Non-pigmented ciliary epithelial cell (primary cell): ENCODE measurements at regions not wholly inside any gene's neighbourhood (a gene's known extent, or its start where the extent isn't known, plus 50 kb on each side); places are given as distances from the start of the nearest gene placed in this dataset.
"Not testable (repeated sequence)": the region's sequence is repeated elsewhere in the genome, so short reads cannot be mapped to it uniquely, and the experiment has no call there.

Experiments
- DNase-seq: peaks from one replicate; pipeline ENCODE4 v3.0.0-alpha.2; 2010; ENCODE audit warnings: low read depth

- DNase-seq = not testable (repeated sequence)
These were observed 155.3 kb upstream of the DIAPH2 start for GRCh38 chrX:96529386-96529785.

DNA sequence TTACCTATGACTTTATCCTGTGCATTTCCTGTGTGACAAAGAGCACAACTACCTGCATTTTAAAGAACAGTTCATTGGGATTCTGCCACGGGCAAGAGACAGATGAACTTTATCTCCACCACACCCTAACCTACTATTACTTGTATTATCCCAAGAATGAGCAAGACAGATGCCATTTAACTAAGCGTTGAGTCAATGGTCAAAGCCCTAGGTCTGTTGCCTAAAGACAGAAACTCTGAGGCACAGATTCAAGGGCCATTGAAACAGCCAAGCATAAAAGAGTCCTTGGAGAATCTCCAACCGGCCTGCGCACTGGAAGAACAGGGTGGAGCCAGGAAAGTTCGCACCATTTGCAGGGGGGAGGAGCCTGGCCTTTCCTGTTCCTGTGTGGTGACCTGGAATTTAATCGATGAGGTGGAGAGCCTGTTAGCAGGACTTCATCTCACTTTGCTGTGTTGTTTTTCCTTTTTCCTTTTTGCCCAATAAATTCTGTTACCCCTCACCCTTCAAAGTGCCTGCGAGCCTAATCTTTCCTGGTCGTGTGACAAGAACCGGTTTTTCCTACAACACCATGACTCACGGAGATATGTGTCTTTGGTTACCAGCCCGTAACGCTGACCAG is 146.4 kb upstream of the DIAPH2 start:
- no peak for DNase-seq

DNA sequence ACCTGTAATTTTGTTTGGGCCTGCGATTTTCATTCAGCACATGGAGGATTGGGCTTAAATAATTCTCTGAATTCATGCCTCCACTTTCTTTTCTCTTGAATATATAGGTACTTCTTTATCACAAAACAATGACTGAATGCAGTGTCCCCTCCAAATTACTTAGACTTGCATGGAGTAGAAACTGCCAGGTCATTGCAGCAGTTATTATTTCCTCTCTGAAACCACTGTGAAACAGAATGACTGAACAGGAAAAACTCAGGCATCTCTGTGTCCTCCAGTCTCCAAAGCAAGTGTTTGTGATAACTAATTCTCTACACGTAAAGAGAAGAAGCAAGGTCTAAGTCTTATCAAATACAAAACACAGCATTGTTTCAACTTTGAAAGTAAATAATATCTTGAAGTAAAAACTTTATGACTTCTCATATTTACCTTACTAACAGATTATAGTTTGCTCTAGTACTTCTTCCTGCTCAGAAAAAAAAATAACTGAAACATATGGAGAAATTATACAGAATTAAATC is 144.5 kb upstream of the DIAPH2 start:
- DNase-seq = no peak

- DNase-seq = not testable (repeated sequence)
These were observed 138.4 kb upstream of the DIAPH2 start for GRCh38 chrX:96546281-96546680.

DNA sequence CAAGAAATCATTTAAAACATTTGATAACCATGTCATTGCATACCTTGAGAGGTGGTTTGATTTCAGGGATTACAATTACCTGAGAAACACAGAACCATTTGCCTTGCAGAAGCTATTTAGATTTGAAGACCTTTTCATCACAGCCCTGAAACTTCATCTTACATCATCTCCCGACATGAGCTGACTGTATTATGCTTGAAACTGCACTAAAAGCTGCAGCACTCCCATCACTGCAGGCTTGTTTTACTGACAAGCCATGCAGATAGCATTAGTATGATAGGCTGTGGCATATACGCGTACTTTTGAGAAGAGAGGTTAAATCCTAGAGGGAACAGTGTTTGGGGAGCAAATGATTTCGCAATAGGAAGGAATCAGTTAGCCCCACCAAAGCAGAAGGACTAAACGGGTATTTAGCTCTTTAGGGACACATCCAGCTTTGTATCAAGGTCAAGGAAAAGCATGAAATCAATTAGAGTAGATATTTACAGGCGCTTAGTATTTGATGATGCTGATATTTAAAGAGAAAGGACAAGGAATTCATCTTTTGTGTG is 133.2 kb upstream of the DIAPH2 start:
- DNase-seq = no peak

DNA sequence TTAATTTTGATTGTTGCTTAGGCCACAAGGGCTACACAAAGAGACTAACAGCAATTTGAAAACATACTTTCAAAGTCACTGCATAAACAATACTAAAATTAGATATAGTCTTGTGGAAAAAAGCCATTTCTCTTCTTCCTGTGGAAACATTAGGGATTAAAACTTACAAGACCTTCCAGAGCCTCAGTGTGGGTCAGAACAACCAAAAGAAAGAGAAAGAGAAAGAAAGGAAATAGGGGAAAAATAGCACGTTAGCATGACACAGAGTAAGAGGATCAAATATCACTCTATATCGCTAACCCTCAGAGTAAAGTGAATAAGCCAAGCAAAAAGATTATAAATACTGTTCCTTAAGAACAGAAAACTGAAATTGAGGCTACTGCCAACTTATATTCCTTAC is 127.8 kb upstream of the DIAPH2 start:
- DNase-seq = no peak

DNA sequence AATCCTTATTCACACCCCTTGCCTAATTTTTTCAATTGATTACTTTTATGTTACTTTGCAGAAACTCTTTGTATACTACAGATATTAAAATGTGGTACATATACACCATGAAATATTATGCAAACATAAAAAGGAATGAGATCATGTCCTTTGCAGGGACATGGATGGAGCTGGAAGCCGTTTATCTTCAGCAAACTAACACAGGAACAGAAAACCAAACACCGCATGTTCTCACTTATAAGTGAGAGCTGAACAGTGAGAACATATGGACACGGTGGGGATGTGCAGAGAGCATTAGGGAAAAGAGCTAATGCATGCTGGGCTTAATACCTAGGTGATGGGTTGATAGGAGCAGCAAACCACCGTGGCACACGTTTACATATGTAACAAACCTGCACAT is 123.5 kb upstream of the DIAPH2 start:
- DNase-seq = not testable (repeated sequence)

GRCh38 chrX:96563646-96564045 is 121.0 kb upstream of the DIAPH2 start:
- DNase-seq = no peak

DNA sequence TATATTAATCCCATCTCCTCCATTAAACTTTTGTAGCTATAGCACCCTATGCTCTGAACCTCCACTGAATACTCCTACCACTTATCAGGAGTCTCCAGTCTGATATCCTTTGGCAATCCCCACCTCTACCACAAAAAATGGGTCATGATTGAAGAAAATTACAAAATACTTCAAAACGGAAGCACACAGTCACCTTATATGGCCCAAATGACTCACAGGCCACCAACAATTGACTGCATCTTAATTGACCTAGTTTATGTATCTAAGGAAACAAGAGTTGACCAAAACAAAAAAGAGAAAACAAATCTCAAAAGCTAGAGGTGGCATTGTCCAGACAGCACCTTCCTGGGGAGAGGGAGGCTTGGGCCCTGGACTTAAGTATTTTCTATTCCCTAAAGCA is 120.0 kb upstream of the DIAPH2 start:
- no peak for DNase-seq

DNA sequence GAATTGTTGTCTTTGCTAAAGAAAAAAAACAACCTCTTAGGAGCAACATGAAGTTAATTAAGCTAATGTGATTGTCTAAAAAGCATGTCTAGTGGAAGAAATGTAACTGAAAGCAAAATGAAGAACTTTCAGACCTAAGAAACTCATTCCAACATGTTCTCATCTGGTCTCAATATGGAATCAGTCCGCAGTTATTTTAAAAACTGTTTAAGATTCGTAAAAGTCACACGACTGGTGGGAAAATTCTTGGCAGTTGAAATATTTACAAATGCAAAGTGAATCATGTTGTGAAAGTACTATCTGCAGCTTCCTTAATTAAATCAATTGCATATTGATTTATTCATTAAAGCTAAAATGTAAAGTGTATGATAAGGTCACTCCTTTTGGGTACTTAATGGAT is 117.8 kb upstream of the DIAPH2 start:
- DNase-seq = no peak

GRCh38 chrX:96568071-96568470 is 116.6 kb upstream of the DIAPH2 start:
- DNase-seq = no peak

DNA sequence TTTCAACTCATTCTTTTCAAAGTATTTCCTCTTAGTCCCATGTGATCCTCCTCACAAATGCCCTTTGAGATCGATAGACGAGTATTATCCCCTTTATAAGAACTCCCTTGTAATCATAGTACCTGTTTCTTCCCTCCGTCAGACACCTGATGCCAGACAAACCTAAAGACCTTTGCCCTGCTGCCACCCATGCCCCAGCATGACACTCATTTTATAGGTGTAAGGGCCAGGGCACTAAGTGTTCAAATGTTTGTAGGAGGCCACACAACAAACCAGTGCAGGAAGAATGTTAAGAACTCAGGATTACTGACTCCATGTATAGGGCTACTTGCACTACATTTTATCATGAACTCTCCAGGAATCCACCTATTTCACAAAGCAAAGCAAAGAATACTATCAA is 115.6 kb upstream of the DIAPH2 start:
- no peak for DNase-seq

DNA sequence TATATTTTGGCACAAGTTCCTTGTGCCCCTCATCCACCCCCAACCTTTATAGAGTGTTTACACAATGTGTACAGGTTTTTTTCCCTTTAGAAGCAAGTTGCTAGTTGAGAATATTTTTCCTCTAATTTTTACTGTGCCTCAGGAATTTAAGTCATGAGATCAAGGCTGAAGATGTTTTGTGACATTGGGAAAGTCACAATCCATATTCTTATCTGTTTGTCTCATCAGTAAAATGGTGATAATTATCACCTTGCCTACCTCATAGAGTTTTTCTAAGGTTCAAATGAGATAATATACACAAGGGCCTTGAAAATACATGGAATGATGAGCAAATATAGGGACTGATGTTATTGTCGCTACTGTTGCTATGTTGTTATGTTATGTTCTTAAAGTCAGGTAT is 109.6 kb upstream of the DIAPH2 start:
- DNase-seq = no peak

GRCh38 chrX:96576368-96576767 is 108.3 kb upstream of the DIAPH2 start:
- DNase-seq = no peak

DNA sequence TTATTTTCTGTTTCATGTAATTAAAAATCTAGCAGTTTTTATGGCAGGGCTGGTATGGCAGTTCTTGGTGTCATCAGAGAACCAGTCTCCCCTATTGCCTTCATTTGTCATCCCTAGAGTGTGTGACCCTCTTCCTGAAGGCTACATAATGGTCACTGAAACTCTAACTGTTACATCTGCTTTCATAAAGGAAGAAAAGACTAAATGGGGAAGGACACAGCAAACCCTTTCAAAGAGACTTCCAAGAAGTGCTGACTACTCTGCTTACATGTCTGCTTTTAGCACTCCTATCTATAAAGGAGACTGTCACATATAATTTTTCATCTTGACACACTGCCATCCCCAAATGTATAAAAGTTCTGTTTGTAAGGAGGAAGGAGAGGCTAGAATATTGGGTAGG is 105.9 kb upstream of the DIAPH2 start:
- no peak for DNase-seq

- DNase-seq = no peak
These were observed 105.4 kb upstream of the DIAPH2 start for GRCh38 chrX:96579252-96579651.

GRCh38 chrX:96590403-96590802 is 94.2 kb upstream of the DIAPH2 start:
- DNase-seq = no peak

DNA sequence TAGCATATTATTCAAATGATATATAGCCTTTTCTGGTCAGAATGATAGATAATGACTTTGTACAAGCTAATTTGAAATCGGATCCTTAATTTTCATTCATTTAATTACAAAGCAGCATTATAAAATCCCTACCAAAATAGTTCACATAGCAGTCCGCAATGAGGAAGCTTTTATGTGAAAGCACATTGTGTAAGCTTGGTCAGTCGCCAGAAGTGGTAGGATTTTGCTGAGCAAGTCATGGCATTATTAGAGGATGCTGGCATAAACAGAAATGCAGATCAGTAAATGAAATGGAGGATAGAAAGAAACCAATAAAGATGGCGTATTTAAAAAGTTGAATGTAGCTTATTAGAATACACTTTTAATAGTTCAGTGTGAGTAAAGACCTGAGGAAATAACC is 93.2 kb upstream of the DIAPH2 start:
- DNase-seq = no peak

DNA sequence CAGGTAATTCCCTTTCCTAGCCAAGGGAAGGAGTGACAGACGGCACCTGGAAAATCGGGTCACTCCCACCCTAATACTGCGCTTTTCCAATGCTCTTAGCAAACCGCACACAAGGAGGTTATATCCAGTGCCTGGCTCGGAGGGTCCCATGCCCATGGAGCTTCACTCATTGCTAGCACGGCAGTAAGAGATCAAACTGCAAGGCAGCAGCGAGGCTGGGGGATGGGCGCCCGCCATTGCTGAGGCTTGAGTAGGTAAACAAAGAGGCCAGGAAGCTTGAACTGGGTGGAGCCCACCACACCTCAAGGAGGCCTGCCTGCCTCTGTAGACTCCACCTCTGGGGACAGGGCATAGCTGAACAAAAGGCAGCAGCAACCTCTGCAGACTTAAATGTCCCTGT is 86.8 kb upstream of the DIAPH2 start:
- not testable (repeated sequence) for DNase-seq

DNA sequence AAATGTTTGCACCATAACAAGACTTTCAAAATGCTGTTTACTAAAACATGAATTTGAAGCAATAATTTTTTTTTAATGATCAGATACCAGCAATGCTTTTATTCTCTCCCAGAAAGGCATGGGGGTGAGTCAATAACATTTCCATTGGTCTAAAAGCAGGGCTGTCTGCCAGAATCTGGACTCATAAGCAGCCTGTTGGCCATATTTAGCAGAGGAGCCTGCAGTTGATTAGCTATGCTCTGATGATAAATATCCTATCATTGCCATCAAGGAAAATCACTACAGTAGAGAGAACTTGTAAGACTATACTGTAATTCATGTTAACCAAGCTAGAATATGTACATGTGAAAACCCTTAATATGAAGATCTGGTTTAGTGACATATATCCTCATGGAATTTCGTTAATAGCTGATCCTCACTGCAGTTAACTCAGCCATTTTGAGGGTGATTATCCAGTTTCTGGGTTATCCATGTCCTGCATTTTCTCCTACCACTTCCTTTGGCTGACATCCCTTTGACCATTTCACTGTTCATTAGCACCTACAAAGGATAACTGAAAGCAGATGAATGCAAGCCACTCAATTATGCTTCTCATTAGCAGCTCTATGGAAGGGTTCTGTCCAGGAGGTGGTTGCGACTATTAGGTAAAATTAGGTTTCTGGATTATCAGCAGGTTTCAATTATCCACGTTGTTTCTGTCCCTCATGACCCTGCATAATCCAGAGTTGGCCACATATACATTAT is 72.9 kb upstream of the DIAPH2 start:
- no peak for DNase-seq

DNA sequence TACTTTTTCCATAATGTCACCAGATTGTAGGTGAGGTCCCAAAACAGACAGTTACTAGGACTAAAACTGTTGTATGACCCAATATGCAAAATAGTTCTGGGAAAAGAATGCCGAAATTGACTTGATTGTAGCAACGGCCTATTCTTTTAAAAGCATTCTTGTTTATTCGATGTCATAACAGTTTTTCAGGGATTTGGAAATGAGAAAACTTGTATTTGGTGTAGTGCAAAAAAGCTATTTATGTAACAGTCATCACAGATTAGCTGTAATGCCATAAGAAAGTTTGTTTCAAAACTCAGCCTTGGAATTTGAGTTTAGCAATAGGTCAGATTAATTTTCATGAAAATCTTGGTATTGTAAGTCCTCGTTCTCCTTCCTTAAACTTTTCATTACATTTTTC is 69.2 kb upstream of the DIAPH2 start:
- no peak for DNase-seq

- no peak for DNase-seq
These were observed 65.1 kb upstream of the DIAPH2 start for GRCh38 chrX:96619588-96619987.

- no peak for DNase-seq
These were observed 62.8 kb upstream of the DIAPH2 start for GRCh38 chrX:96621811-96622210.
